Inflammatory macrophage (primary cell): ENCODE measurements at regions not wholly inside any gene's neighbourhood (a gene's known extent, or its start where the extent isn't known, plus 50 kb on each side); places are given as distances from the start of the nearest gene placed in this dataset.

Experiments used
- DNase-seq, 2 donors: peaks; one replicate each; pipeline ENCODE4 v3.0.0-alpha.2; 2020 to 2022

DNA sequence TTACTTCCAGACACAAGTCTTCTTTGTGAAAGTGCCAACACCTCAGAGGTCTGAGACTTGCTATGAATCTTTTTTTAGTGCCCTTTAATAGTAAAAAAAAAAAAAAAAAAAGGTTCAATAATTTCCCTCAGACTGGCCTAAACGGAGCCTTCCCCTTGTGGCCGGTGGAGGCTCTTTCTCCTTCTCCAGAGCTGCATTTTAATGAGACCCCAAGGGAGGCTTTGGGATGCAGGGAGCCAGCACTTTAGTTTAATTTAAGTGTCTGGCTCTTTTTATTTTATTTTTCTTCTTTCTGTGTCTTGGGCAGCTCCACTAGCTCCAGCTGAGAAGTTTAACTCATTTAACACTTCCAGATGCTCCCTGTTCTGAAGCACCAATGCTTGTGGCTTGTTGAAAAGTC is 67.8 kb upstream of the MAPK4 start:
- DNase-seq: no peak

DNA sequence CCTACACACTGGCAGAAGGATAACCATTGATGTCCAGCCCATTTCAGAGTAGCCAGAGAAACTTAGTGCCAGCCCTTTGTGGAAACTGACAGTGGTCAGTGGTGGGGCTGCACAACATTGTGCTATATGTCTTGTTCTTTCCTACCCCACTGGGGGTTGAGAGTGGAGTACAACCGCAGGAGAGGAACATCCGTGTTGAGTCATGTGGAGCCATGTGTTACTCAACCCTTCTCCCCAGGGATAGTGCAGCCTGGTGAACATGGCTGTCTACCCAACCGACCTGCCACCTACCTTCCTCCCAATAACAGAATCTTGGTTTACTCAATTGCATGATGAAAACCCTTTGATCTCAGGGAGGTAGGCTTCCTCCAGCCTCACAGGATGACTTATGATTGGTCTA is 65.3 kb upstream of the MAPK4 start:
- no peak for DNase-seq

DNA sequence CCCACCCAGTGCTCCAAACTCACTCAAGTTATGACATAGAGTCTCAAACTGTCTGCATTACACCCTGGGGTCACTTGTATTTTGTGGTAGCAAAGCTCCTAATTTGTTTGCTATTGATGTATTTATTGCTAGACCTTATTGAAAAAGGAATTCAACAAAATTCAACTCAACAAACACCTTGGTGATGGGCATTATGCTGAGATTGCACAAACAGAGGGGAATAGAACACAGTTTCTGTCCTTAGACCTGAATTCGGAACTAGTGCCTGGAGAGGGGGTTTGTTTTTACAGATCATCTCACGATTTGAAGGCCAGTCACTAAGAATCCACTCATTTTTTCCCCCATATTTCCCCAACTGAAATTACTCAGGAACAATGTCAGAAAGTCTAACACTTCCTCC is 53.5 kb upstream of the MAPK4 start:
- no peak for DNase-seq

DNA sequence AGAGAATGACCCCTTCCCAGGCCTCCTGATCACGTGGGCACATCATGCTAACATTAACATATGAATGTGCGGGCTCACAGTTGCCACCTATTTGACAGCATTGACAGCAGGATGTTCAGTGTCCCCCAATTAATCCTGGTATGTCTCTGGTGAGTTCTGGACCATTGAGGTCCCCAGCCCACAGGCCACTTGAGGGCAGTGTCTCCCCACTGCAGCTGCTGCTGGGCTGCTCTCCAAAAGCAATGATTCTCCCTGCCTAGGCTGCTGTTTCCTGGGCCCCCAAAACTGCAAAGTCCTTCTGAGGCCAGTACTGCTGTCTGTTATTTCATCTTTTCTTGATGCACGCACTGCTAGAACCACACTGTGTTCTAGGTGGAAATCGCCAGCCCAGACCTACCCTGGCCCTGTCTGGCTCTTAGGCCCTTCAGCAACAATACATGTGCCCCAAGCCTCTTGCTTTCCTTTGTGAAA is 52.7 kb upstream of the MAPK4 start:
- peak in 1 of 2 donors; percentile 10 for DNase-seq

DNA sequence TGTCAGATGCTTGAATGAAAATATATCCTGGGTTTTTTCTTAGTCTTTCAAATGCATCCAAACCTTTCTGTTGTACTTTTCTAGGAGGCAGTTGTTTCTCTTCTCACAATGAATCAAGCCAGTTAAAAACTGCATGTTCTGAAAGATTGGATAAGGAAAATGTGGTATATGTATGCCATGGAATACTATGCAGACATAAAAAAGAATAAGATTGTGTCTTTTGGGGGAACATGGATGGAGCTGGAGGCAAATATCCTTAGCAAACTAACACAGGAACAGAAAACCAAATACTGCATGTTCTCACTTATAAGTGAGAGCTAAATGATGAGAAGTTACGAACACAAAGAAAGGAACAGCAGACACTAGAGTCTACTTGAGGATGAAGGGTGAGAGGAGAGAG is 51.7 kb upstream of the MAPK4 start:
- DNase-seq: no peak

DNA sequence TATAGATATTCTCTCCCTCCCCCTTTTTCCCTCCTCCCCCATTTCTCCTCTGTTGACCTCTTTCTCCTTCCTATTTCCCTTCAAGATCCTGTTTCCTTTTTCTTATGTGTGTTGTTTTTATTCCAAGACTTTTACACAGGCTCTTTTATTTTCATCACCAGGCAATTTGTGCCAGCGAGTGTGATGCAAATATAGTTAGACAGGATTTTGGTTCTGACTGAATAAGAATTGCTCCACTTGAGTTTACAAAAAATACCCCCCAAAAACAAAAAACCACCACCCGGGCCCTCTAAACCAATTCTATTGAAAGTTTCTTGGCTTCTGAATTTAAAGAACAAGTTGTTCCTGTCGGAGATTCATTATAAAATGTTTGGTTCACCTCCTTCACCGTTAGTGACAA is 50.9 kb upstream of the MAPK4 start:
- DNase-seq: no peak
